ENCODE measurements at regions not wholly inside any gene's neighbourhood (a gene's known extent, or its start where the extent isn't known, plus 50 kb on each side); places are given as distances from the start of the nearest gene placed in this dataset.

- DNase-seq, result no peak
These were observed 645.2 kb downstream of the VRK1 start for GRCh38 chr14:97442363-97442762.

- DNase-seq, result no peak
These were observed 646.2 kb downstream of the VRK1 start for GRCh38 chr14:97443412-97443811.

- DNase-seq, result no peak
These were observed 647.1 kb downstream of the VRK1 start for GRCh38 chr14:97444248-97444647.

- no peak for DNase-seq
These were observed 648.2 kb downstream of the VRK1 start for GRCh38 chr14:97445367-97445766.

GRCh38 chr14:97446087-97446486 is 648.9 kb downstream of the VRK1 start:
- DNase-seq, result no peak

GRCh38 chr14:97452314-97452713 is 655.1 kb downstream of the VRK1 start:
- DNase-seq, result no peak

GRCh38 chr14:97453991-97454390 is 656.8 kb downstream of the VRK1 start:
- no peak for DNase-seq

GRCh38 chr14:97456462-97456861 is 659.3 kb downstream of the VRK1 start:
- no peak for DNase-seq

- DNase-seq, result no peak
These were observed 659.8 kb downstream of the VRK1 start for GRCh38 chr14:97456958-97457357.

- DNase-seq, result no peak
These were observed 660.4 kb downstream of the VRK1 start for GRCh38 chr14:97457575-97458085.

- DNase-seq, result peak; percentile 12
These were observed 661.1 kb downstream of the VRK1 start for GRCh38 chr14:97458255-97458654.

- peak; percentile 14 for DNase-seq
These were observed 661.7 kb downstream of the VRK1 start for GRCh38 chr14:97458661-97459579.

GRCh38 chr14:97462081-97462480 is 664.9 kb downstream of the VRK1 start:
- no peak for DNase-seq

GRCh38 chr14:97468220-97468619 is 671.0 kb downstream of the VRK1 start:
- no peak for DNase-seq

- DNase-seq, result no peak
These were observed 680.2 kb downstream of the VRK1 start for GRCh38 chr14:97477353-97477752.

GRCh38 chr14:97485201-97485600 is 688.0 kb downstream of the VRK1 start:
- DNase-seq, result no peak

- DNase-seq, result no peak
These were observed 689.5 kb downstream of the VRK1 start for GRCh38 chr14:97486601-97487120.

- DNase-seq, result no peak
These were observed 692.6 kb downstream of the VRK1 start for GRCh38 chr14:97489750-97490149.

- no peak for DNase-seq
These were observed 693.4 kb downstream of the VRK1 start for GRCh38 chr14:97490521-97491070.

GRCh38 chr14:97491697-97492096 is 694.5 kb downstream of the VRK1 start:
- no peak for DNase-seq

GRCh38 chr14:97499790-97500481 is 702.8 kb downstream of the VRK1 start:
- no peak for DNase-seq

- DNase-seq, result no peak
These were observed 709.4 kb downstream of the VRK1 start for GRCh38 chr14:97506626-97507025.

All from muscle of arm (tissue), 1 donor.